Brain pericyte (primary cell): ENCODE measurements at regions not wholly inside any gene's neighbourhood (a gene's known extent, or its start where the extent isn't known, plus 50 kb on each side); places are given as distances from the start of the nearest gene placed in this dataset.

Source experiments
- DNase-seq: peaks from one replicate; pipeline ENCODE4 v3.0.0-alpha.2; 2012; ENCODE audit warnings: low read depth, low spot score

DNA sequence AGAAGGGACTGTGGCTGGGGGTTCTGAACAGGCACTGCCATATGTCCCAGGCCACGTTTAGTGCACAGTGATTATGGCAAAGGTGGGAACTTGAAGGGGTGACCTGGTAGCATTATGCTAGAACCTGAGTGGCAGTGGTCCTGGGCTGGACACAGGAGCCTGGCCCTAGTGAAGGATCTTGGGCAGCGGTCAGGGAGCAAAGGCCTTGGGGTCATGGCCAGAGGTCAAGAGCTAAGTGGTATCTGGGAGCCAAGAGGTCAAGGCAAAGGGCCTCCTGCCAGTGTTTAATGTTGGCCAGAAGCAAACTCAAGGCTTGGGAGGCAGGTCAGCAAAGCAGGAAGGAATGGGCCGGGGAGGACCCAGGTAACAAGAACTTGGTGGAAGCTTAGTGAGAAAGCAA, 254.5 kb downstream of the CDH26 start:
- DNase-seq = no peak

DNA sequence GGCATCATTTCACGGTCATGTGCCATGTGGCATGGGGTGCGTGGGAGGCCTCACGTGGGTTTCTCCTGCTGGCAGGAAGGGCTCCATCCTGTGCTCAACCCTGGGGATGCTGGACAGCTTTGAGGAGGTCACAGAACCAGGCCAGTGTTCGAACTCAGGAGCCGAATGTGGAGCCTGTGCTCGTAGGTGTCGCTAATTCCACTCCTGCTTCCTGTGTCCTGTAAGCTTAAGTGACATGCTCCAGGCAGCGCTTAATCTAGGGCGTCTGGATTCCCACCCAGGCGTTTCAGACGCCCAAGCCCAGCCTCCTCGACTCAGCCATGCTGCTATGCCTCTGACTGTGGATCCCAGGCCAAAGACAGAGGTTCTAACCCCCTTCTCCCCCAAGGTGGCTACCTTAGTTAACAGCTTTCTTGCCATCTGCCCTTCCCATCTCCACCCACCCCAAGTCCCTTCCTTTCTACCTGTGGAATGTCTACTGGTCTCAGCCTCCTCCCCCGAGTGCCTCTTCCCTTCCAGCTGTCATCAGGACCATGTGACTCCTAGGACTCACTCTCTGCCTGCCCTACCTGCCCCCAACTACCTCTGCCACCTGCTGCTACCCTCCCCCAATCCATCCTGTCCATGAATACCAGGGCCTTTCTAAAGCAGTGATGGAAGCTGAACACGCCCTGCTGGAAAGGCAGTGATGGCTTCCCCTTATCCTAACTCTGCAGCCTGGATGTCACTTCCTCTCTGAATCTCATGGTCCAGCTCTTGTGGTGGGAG, 255.1 kb downstream of the CDH26 start:
- no peak for DNase-seq

DNA sequence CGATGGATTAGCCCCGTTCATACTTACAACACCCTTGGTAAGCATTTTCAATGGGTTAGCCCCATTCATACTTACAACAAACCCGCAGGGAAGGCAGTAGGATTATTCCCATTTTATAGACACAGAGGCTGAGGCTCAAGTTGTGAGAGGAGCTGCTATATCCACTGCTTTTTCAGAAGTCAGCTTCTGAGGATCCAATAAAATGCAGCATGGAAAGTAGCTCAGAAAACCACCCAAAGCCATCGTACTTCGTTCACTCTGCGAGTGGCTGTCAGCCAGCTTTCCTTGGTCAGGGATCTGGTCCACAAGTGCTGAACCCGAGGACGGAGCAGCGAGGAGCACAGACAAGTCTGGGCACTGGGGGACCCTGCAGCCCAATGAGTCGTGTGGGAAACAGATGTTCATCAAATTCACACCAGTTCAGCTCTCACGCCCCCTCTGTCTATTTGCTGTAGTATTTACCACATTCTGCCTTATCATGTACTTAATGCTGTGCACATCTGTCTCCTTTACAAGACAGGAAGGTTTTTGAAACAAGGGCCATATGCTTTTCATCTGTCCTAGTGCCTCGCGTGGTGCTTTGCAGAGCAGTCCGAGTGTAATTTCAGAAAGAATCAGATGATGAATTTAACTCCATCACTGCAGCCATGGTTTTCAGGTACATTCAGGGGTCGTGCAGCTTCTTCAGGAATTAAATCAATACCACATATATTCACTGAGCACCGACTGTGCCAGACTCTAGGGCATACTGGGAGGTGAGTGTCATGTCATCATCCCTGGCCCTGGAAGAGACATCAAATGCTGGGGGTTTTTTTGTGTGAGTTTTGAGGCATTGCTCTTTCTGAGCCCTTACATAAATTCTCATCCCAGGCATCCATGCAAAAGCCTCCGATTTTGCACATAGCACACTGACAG, 256.9 kb downstream of the CDH26 start:
- no peak for DNase-seq

DNA sequence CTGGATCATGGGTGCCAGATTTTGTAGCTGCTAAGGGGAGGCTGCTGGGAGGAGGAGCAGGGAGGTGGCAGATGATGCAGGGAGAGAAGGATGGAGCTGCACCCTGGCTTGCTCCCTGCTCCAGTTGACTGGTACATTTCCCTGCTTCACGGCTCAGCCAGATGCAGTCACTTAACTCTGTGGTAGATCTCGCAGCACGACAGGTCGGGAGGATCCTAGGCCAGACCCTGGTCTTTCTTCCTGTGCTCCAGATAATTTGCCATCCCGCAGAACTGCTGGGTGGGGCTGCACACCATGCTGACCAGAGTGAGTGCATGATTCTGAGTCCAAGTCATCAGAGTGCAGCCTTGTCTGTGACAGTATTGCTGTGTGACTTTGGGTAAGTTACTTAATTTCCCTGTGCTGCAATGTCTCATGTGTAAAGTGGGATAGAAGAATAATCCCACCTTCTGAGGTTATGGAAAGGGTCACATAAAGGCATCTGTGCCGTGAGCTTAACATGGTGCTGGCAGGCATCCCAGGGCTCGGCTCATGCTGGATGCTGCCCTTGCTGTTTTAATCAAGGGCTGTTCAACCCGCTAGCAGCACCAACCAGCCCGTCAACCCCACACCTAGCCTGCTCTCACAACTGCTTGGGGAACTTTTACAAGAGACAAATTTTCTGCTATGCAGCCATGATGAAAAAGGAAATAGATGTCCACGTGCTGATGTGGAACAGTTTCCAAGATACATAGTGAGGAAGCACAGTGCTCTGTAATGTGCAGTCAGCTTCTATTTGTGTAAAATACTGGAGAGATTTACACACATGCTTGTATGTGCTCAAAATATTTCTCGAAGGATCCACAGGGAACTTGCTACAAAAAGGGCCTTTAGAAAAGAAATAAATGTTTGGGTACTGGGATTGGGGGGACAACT, 257.9 kb downstream of the CDH26 start:
- DNase-seq = no peak

DNA sequence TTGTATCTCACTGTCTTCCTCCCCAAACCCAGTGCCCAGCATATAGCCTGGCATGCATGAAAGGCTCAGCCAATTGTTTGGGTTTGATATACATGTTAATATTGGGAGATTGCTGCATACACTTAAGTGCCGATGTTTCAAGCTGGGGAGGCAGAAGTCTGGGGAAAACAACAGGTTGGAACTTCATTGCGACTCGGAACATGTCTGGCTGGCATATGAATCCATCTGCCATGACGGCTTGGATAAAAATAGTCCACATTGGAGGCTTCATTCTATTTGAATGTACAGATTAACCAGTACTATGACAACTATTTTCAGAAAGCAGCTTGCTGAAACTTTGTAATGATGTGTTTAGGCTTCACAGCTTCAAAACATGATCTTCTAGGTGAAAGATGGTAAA, 261.0 kb downstream of the CDH26 start:
- DNase-seq = no peak

DNA sequence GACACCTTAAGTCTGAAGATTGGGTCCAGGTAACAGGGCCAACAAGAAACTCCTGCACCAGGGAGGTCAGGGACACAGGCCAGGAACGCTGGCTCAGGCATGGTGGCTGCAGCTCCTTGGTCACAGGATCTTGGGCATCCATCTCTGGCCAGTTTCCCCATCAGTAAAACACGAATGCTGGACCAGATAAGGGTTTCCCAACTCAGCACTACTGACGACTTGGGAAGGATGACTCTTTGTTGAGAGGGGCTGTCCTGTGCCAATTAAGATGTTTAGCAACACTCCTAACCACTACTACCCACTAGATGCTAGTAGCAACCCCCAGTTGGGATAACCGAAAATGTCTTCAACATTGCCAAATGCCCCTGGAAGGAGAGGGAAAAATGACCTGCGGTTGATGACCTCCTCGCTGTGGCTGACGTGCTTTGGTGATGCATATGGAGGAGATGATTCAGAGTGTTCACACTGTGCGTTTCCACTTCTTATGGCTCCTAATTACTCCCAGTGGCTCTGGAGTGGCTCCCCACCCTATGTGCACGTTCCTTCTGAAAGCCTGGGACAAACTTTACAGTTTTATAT, 261.9 kb downstream of the CDH26 start:
- DNase-seq = no peak

DNA sequence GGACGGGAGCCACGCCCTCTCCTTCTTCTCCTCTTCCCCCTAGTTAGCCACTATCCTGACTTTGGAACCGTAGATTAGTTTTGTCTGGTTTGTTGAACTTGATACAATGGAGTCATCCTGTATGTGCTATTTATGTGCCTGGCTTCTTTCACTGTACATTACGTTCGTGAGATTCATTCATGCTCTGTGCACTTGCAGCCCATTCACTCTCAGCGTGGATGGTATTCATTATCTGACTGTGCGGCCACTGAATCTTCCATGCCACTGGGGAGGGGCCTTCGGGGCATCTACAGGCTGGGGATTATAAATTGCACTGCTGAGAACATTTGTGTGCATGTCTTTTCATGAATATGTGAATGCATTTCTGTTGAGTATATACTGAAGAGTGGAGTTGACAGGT, 262.5 kb downstream of the CDH26 start:
- no peak for DNase-seq

DNA sequence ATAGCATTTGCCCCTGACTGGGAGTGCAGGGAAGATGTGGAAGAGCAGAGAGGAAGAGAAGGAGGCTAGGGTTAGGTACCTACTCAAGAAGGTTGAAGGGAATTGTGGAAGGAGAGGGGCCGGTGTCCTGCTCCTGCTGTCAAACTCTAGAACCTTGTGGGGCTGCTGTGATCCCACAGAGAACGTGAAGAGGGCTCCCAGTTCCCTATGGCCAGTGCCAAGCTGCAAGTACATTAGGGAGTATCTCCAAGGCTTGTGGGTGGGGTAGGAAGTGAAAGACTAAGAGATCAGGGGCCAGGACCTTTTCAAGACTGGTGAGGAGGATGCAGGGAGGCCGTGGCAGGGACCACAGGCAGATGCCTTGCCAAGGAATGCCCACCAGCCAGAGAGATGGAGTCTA, 263.4 kb downstream of the CDH26 start:
- no peak for DNase-seq

DNA sequence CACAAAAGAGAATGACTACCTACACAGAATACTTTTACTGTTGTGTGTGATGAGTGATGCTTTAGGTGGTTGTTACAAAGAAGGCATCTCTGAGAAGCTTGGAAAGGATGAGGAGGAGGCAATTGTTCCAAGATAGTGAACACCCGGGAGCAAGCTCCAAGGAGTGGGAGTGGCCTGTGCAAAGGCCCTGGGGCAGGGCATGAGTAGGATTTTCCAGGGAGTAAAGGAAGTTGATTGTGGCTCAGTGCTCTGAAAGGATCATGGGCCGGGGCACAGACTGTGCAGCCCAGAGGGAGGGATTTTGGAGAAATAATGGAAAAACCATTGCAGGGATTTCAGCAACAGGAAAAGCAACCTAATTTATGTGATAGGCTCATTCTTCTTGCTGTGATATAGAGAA, 264.3 kb downstream of the CDH26 start:
- DNase-seq = no peak

DNA sequence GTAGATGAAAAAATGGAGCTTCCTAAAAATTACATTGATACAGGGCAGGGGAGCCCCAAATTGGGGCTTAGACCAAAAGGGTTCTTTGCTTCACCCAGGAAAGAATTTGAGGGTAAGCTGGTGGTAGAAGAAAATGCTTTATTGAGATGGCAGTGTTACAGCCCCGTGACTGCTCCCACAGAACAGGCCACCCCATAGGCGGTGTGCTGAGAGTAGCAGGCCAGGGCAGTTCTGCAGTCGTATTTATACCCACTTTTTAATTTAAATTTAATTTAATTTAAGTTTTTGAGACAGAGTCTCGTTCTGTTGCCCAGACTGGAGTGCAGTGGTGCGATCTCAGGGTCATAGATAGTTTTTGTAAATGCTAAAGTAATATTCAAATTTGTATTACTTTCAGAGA, 265.0 kb downstream of the CDH26 start:
- no peak for DNase-seq

DNA sequence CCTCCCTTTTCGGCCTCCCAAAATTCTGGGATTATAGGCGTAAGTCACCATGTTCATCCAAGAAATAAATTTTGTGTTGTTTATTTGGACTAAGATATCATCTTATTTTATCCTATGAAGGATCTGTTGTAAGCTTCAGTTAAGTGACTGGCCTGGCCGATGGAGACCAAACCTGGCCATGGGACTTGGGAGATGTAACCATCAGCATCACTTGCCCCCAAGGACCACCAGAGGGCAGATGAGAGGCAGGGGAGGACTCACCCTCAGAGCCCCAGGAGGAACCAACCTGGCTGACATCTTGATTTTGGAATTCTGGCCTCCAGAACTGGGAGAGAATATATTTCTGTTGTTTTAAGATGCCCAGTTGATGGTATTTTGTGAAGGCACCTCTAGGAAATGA, 266.7 kb downstream of the CDH26 start:
- no peak for DNase-seq

DNA sequence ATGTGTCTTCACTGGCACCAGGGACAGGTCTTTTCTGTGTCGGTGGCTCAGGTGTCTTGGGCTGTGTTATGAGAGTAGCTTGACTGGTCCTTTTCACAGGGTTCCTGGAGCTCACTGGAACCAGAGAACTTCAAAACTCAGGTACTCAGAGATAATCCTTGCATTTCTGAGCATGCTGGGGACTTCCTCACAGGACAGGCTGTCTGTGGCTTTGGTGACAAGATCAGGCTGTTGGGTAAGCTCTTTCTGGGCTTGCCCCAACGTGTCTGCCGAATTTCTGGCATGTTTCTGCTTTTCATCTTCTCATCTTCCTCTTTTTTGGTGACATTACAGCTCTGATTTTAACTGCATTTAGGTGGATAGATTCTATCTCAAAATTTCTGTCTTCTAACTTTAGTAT, 270.0 kb downstream of the CDH26 start:
- no peak for DNase-seq

DNA sequence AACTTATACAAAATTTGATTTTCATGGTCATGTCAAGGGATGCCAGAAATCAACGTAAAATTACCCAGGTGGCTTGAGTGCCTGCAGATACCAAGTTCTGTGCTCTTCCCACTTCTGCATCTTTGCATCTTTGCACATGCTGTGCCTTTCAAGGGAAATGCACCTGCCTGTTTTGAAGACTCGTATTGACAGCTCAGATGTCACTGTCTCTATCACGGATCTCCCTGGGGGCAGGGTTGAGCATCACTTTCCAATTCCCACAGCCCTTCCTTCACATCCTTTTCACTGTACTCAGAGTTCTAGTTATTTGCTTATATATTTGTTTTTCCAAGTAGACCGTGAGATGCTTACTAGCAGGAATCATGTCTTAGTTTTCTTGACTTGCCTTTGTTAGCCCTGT, 274.2 kb downstream of the CDH26 start:
- DNase-seq = no peak

DNA sequence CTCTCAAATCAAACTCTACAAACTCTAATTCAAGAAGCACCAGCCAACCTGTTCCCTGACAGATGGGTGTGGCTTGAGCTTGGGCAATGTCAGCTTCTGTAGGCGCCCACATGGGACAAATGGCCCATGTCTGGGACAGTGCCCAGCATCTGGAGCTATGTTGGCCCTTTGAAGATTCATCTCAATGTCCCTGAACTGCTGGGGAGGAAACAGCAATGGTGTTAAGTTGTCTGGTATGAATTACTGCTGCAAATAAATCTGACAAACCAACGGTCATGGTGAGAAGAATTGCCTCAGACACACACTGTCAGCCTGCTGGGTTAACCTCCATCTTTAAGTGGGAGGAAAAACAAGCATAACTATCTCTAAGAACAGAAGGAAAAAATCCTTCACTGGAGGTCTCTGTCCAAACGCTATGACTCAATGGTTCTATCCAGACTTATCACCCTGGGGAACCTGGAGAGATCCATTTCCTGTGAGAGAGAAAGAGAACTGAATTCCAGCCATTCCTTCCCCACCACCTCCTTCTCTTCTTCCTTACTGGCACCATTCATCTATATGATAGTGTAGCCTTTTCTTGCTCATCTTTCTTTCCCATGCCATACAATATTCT, 274.9 kb downstream of the CDH26 start:
- no peak for DNase-seq

DNA sequence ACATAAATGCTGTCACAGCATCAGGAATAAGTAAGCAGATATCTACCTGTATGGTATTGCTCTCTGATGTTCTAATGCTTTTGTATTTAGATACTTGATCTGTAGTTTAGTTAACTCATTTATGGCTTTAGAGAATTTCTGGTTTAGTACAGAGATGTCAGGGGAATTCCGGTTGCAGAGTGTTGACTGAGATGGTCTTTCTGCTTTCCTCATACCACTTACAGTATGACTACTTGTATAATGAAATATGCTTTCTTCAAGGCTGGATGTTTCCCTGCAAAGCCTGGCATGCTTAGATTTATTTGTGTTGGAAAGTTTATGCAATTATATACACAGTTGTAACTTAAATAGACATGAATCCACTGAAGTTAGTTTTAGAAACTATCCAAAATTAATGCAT, 278.4 kb downstream of the CDH26 start:
- DNase-seq = no peak

DNA sequence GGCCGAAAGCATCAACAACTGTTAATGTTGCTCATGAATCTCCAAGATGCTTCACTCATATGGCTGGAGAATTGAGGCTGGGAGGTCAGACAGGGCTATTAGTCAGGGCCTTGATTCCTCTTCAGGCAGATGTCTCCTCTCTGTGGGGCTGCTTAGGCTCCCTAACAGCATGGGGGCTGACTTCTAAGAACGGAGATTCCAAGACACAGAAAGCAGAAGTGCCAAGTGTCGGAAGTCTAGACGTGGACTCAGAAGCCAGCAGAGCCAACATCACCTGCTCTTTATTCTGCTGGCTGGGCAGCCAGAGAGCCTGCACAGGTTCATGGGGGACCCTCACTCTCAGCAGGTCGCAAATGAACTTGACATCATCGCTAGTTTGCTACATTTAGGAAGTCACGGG, 279.8 kb downstream of the CDH26 start:
- no peak for DNase-seq

DNA sequence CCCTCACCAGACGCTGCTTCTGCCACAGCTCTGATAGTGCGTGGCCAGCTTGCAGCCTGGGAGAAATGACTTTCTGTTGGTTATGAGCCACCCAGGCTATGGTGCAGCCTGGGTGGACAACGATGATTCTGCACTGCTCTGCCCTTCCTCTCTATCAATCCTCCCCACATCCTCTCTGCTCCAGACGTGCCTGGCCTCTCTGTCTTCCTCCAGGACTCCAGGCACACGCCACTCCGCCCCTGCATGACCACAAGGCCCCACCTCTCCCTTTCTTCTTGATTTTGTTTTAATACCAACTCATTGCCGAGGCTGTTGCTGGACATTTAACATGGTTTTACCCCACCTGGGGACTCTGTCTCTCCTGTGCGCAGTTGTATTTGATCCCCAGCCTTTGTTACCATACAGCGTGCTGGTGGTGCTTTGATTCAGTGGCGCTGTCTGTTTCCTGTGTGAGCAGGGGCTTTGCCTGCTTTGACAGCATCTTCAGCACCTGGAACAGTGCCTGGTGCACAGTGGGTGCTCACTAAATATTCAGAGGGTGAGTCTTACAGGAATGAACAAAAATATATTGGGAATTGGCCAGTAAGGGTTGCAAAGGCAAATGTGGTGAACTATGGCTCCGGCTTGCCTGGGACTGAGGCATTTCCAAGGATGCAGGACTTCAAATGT, 280.9 kb downstream of the CDH26 start:
- DNase-seq = no peak

DNA sequence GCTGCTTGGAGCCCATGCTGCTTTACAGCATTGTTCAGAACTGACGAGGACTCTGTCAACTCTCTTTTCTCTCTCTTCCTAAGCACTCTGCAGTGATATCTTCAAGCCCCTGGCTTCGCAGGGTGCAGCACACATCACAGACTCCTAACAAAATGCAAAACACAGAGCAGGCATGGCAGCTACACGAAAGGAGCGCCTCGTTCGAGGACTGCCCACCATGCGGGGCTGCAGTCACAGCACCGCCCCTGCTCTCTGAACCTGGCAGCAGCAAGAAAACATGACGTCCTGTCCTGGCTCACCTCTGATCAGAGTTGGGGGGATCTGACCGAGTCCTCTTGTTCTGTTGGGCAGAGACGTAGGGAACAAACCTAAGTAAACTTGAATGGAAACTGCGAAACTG, 281.7 kb downstream of the CDH26 start:
- DNase-seq = no peak

DNA sequence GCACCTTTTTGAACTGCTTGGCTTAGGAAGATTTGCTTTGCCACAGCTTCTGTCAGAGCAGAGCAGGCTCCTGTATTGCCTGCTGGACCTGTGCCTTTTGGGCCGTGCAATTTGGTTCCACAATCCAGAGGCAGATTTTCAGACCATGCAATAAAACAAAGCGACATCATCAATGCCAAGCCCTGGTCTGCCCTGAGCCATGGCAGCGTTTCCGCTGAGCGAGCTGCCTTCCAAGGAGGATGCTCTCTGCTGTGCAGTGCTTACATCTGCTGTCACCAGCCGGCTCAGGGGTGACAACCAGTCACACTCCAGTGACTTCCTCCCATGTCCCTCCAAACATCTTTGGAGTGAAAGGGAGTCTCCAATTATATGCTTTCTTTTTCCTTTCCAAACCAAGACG, 282.2 kb downstream of the CDH26 start:
- DNase-seq = no peak

DNA sequence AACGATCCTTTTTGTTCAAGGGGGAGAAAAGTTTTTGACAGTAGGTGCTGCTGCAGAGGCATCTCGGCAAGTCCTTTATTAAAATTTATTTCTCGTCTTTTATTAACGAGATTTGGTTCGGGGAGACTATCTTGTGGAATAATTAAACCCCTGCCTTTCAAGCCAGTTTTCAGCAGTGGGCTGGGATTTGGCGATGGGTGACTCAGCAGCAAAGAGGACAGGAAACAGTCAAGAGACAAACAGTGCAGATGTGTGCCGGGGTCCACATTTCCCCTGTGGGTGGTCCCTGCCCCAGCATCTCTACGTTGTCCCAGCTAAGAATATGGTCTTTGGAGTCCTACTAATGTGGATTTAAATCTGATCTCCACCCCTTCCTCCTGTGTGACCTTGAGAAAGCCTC, 282.8 kb downstream of the CDH26 start:
- DNase-seq = no peak
